DOHH2 (cell line): ENCODE measurements at regions not wholly inside any gene's neighbourhood (a gene's known extent, or its start where the extent isn't known, plus 50 kb on each side); places are given as distances from the start of the nearest gene placed in this dataset.

Experiments
- H3F3A ChIP-seq: fragments of 200-600 bp; sonication (generic), shearing (Covaris generic); 2 replicates; pipeline ENCODE4 v1.6.0; 2016; ENCODE audit warnings: antibody characterized with exemption, mild to moderate bottlenecking; ENCODE audit not compliant: control insufficient read depth, insufficient read depth
- H3K27ac ChIP-seq: fragments of 200-600 bp; sonication (generic); 2 replicates; pipeline ENCODE4 v1.5.1; 2014; ENCODE audit warnings: low read depth, mild to moderate bottlenecking, low read length, moderate library complexity
- H3K27me3 ChIP-seq: fragments of 200-600 bp; sonication (generic); 2 replicates; pipeline ENCODE4 v1.6.1; 2014; ENCODE audit warnings: mild to moderate bottlenecking, low read length, mixed read lengths; ENCODE audit not compliant: control insufficient read depth
- H3K36me3 ChIP-seq: fragments of 200-600 bp; sonication (generic); 2 replicates; pipeline ENCODE4 v1.6.1; 2014; ENCODE audit warnings: mild to moderate bottlenecking, low read length, moderate library complexity, mixed read lengths; ENCODE audit not compliant: control insufficient read depth
- H3K4me1 ChIP-seq: fragments of 200-600 bp; sonication (generic); 2 replicates; pipeline ENCODE4 v1.6.1; 2014; ENCODE audit warnings: mild to moderate bottlenecking, low read length, mixed read lengths; ENCODE audit not compliant: control insufficient read depth
- H3K4me2 ChIP-seq: fragments of 200-600 bp; sonication (generic); 2 replicates; pipeline ENCODE4 v1.6.0; 2014; ENCODE audit warnings: mild to moderate bottlenecking, low read length, moderate library complexity
- H3K4me3 ChIP-seq: fragments of 200-600 bp; sonication (generic); 2 replicates; pipeline ENCODE4 v1.5.1; 2014; ENCODE audit warnings: mild to moderate bottlenecking, low read length, mixed read lengths
- H3K79me2 ChIP-seq: fragments of 200-600 bp; sonication (generic); 2 replicates; pipeline ENCODE4 v1.6.1; 2014; ENCODE audit warnings: mild to moderate bottlenecking, low read length, mixed read lengths; ENCODE audit not compliant: control insufficient read depth
- H3K9me2 ChIP-seq: fragments of 200-600 bp; sonication (generic); replicated peaks from 2 replicates; pipeline ENCODE4 v1.6.1; 2014; ENCODE audit warnings: mild to moderate bottlenecking, low read length, mixed read lengths; ENCODE audit not compliant: control insufficient read depth
- H3K9me3 ChIP-seq: fragments of 200-600 bp; sonication (generic); 2 replicates; pipeline ENCODE4 v1.6.1; 2014; ENCODE audit warnings: antibody characterized with exemption, low read length, mixed read lengths; ENCODE audit not compliant: control insufficient read depth, insufficient read depth
- H4K20me1 ChIP-seq: fragments of 200-600 bp; sonication (generic); 2 replicates; pipeline ENCODE4 v1.6.0; 2014; ENCODE audit warnings: low read depth, mild to moderate bottlenecking, antibody characterized with exemption, low read length, moderate library complexity; ENCODE audit not compliant: control insufficient read depth, insufficient read depth
- CTCF ChIP-seq: fragments of 200-600 bp; sonication (generic); IDR thresholded peaks from one replicate; pipeline ENCODE4 v1.5.1; 2014; ENCODE audit warnings: antibody characterized with exemption, mild to moderate bottlenecking, low read depth, low read length; ENCODE audit not compliant: poor library complexity, severe bottlenecking
- EZH2phosphoT487 ChIP-seq: fragments of 200-600 bp; sonication (generic); IDR thresholded peaks from 2 replicates; pipeline ENCODE4 v1.6.1; 2017; ENCODE audit warnings: borderline replicate concordance, mild to moderate bottlenecking, antibody characterized with exemption, low read length, moderate library complexity, mixed read lengths

GRCh38 chr6:44682987-44683779 lies 295.7 kb downstream of the CDC5L start:
- Histone ChIP-seq H3K79me2 (no peaks in the 10 kb centered on the region), H3K27me3 (no peaks in the 10 kb centered on the region), H3F3A (no peaks in the 10 kb centered on the region), H3K27ac (no peak overlapping the region), H3K4me3 (no peak overlapping the region), H4K20me1 (no peaks in the 10 kb centered on the region), H3K4me1 (no peaks in the 10 kb centered on the region), H3K36me3 (no peaks in the 10 kb centered on the region), H3K4me2 (no peak overlapping the region), H3K9me2 (no peaks in the 10 kb centered on the region), H3K9me3 (no peaks in the 10 kb centered on the region)
- no peak for TF ChIP-seq EZH2phosphoT487
- TF ChIP-seq CTCF, result no peak

GRCh38 chr6:44685213-44685612 lies 297.7 kb downstream of the CDC5L start:
- Histone ChIP-seq H3F3A (no peaks in the 10 kb centered on the region), H4K20me1 (no peaks in the 10 kb centered on the region), H3K4me3 (no peak overlapping the region), H3K27ac (no peak overlapping the region), H3K9me2 (no peaks in the 10 kb centered on the region), H3K79me2 (no peaks in the 10 kb centered on the region), H3K4me2 (no peak overlapping the region), H3K27me3 (no peaks in the 10 kb centered on the region; the same call in 1 of the 2 replicates), H3K9me3 (no peaks in the 10 kb centered on the region), H3K36me3 (no peaks in the 10 kb centered on the region), H3K4me1 (no peaks in the 10 kb centered on the region)
- no peak for TF ChIP-seq EZH2phosphoT487
- no peak for TF ChIP-seq CTCF

GRCh38 chr6:44696099-44696498 lies 308.6 kb downstream of the CDC5L start:
- H3K4me1 ChIP-seq, result no peaks in the 10 kb centered on the region
- H3K4me3 ChIP-seq, result no peak overlapping the region
- no peaks in the 10 kb centered on the region for H3K36me3 ChIP-seq
- no peaks in the 10 kb centered on the region for H3K27me3 ChIP-seq
- TF ChIP-seq EZH2phosphoT487 (no peak), CTCF (no peak)
- H3F3A ChIP-seq, result no peaks in the 10 kb centered on the region
- H3K9me3 ChIP-seq, result no peaks in the 10 kb centered on the region
- no peaks in the 10 kb centered on the region for H3K9me2 ChIP-seq
- no peaks in the 10 kb centered on the region for H3K79me2 ChIP-seq
- H3K27ac ChIP-seq, result no peak overlapping the region
- H4K20me1 ChIP-seq, result no peaks in the 10 kb centered on the region
- no peak overlapping the region for H3K4me2 ChIP-seq
